Kidney epithelial cell (primary cell): ENCODE measurements at regions not wholly inside any gene's neighbourhood (a gene's known extent, or its start where the extent isn't known, plus 50 kb on each side); places are given as distances from the start of the nearest gene placed in this dataset.
"Not testable (repeated sequence)": the region's sequence is repeated elsewhere in the genome, so short reads cannot be mapped to it uniquely, and the experiment has no call there.

Experiments
- DNase-seq: peaks from one replicate; pipeline ENCODE4 v3.0.0-alpha.2; 2010; ENCODE audit warnings: low read depth
- H3K27me3 ChIP-seq: 2 replicates; pipeline ENCODE4 v1.6.0; 2011; ENCODE audit warnings: low read length; ENCODE audit not compliant: control insufficient read depth, insufficient read depth
- H3K36me3 ChIP-seq: 2 replicates; pipeline ENCODE4 v1.5.1; 2011; ENCODE audit warnings: low read length; ENCODE audit not compliant: control insufficient read depth, insufficient read depth
- H3K4me3 ChIP-seq: 2 replicates; pipeline ENCODE4 v1.5.1; 2011; ENCODE audit warnings: low read depth, mild to moderate bottlenecking, control low read depth, low read length
- TF ChIP-seq, protein P1 (sequence below): IDR thresholded peaks from 2 replicates; pipeline ENCODE4 v1.5.1; 2011; ENCODE audit warnings: mild to moderate bottlenecking, moderate library complexity, low read length, control low read depth, inconsistent platforms; ENCODE audit not compliant: insufficient read depth, poor library complexity, severe bottlenecking

DNA sequence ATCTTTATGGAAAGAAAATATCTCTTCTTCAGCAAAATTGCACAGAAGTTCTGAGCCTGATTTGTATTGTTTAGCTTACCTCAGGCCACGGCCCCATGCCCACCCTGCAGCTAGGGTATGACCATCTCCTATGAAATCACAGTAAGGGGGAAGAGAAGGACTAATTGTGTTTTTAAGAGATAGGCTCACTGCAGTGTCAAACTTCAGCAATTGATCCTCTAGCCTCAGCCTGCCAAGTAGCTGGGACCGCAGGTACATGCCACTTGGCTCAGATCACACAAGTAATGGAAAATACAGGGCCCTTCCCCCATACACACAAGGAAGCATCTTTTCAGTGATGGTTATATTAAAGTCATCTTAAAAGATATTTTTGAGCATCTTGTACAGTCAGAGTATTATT, 60.0 kb downstream of the DMAC1 start:
- no peak for DNase-seq

GRCh38 chr9:7735311-7735710, 64.3 kb downstream of the DMAC1 start:
- TF ChIP-seq, protein P1, sequence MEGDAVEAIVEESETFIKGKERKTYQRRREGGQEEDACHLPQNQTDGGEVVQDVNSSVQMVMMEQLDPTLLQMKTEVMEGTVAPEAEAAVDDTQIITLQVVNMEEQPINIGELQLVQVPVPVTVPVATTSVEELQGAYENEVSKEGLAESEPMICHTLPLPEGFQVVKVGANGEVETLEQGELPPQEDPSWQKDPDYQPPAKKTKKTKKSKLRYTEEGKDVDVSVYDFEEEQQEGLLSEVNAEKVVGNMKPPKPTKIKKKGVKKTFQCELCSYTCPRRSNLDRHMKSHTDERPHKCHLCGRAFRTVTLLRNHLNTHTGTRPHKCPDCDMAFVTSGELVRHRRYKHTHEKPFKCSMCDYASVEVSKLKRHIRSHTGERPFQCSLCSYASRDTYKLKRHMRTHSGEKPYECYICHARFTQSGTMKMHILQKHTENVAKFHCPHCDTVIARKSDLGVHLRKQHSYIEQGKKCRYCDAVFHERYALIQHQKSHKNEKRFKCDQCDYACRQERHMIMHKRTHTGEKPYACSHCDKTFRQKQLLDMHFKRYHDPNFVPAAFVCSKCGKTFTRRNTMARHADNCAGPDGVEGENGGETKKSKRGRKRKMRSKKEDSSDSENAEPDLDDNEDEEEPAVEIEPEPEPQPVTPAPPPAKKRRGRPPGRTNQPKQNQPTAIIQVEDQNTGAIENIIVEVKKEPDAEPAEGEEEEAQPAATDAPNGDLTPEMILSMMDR, result no peak
- no peak for DNase-seq
- Histone ChIP-seq H3K36me3 (no peaks in the 10 kb centered on the region), H3K27me3 (no peaks in the 10 kb centered on the region), H3K4me3 (no peak overlapping the region)

More for the DNA sequence above, 60.0 kb downstream of the DMAC1 start:
- no peaks in the 10 kb centered on the region for H3K36me3 ChIP-seq
- H3K27me3 ChIP-seq, result no peaks in the 10 kb centered on the region
- H3K4me3 ChIP-seq, result no peak overlapping the region
- TF ChIP-seq, protein P1, result no peak

DNA sequence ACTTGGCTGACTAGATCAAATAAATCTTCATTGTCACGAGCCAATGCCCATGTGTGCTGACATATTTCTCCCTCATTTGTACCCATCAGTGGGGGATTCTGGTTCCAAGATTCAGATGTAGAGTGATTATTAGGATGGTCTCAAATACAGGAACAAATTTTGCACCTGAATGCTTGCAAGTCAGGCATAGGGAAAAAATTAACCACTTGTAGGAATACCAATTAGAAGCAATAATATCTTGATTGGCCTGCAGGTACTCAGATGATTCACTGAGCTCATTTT, 69.5 kb downstream of the DMAC1 start:
- DNase-seq, result no peak
- no peaks in the 10 kb centered on the region for H3K27me3 ChIP-seq
- H3K36me3 ChIP-seq, result no peaks in the 10 kb centered on the region
- H3K4me3 ChIP-seq, result no peak overlapping the region
- TF ChIP-seq, protein P1, result no peak

DNA sequence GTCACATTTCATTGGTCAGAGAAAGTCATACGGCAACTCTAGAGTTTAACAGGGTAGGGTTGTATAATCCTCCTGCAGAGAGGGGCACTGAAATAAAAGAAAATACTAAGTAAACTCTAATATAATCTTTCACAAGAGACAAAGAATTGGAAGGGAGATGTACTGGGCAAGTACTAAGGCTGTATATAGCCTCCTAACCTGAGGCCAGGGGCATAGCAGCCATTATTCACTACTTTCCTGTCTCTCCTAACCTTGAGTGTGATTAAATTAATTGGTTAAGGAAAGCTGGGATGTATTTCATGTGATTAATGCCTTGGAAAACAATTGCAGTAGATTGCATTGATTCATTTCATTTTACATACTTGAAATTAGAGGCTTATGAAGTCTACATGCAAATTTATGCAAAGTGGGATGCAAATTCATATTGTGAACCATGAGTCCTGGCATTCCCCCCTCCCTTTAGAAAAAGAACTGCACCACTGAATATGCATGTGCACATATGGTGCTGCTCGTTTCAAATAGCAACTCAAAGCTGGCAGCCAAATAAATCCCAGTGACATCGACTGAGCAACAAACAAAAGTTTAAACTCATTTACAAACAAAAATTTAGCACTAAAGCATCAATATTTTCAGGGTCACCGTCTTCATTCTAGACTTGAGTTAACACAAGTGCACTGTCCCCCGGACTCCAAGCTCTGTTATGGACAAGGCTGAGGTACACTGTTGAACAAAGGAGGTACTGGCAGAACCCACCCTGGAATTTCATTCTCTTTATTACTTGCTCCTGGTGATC, 70.0 kb downstream of the DMAC1 start:
- Histone ChIP-seq H3K36me3 (no peaks in the 10 kb centered on the region), H3K27me3 (no peaks in the 10 kb centered on the region), H3K4me3 (no peak overlapping the region)
- TF ChIP-seq, protein P1, result no peak
- no peak for DNase-seq

DNA sequence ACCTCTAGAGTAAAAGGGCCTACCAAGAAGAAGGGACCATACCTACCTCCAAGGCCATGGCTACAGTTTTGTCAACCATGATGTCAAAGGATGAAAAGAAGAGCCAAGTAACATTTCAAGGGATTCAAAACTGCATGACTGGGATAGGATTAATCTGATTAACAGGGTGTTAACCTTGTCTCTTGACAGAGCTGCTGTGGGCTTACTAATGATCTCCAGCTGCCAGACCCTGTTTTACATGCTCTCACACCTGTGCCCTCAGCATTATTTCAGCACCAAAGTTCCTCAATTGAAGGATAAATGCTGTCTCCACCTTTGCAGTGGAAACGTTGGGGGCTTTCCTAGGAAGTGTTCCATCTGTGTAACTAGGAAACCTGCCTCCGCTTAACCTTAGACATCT, 78.3 kb downstream of the DMAC1 start:
- no peak for DNase-seq
- TF ChIP-seq, protein P1, result no peak
- H3K4me3 ChIP-seq, result no peak overlapping the region
- no peaks in the 10 kb centered on the region for H3K27me3 ChIP-seq
- no peaks in the 10 kb centered on the region for H3K36me3 ChIP-seq

GRCh38 chr9:7713088-7713487, 86.5 kb downstream of the DMAC1 start:
- H3K27me3 ChIP-seq, H3K4me3 ChIP-seq, H3K36me3 ChIP-seq, DNase-seq: not testable (repeated sequence)
